ENCODE measurements at regions not wholly inside any gene's neighbourhood (a gene's known extent, or its start where the extent isn't known, plus 50 kb on each side); places are given as distances from the start of the nearest gene placed in this dataset.

DNA sequence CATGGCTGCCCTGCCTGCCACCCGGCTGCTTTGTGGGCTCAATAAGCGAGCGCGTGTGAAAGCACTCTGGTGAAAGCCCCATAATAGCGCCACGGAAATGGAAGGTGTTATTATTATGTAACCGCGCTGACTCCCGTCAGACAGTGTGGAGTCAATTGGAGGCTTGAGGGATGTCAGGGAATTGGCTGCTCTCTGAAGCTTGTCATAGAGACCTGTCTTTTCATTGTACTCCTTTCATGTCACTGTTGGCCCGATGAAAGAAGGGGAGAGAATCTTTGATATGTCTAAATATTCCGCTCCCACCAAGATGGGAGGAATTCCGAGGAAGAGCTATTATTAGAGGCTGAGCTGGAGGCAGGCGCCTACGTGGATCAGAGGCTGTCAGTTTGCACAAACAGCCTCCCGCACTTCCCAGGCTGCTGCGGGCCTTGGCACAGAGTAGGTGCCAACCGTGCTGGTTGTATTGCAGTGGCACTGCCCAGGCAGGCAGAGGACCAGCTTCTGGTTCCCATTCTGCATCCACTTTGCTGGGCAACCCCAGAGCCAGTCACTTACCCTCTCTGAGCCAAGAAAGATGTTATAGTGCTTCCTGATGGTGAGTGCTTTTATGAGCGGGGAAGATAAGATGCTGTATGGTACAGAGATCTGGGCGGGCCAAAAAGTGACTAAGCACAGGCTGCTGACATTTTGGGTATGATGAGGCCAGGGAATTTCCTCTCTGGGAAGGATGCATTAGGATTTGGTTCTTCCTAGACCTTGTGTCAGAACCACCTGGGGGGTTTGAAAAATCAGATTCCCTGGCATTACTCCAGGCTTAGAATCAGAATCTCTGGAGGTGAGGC, 151.4 kb downstream of the RPS24 start:
- TF ChIP-seq, protein P1, sequence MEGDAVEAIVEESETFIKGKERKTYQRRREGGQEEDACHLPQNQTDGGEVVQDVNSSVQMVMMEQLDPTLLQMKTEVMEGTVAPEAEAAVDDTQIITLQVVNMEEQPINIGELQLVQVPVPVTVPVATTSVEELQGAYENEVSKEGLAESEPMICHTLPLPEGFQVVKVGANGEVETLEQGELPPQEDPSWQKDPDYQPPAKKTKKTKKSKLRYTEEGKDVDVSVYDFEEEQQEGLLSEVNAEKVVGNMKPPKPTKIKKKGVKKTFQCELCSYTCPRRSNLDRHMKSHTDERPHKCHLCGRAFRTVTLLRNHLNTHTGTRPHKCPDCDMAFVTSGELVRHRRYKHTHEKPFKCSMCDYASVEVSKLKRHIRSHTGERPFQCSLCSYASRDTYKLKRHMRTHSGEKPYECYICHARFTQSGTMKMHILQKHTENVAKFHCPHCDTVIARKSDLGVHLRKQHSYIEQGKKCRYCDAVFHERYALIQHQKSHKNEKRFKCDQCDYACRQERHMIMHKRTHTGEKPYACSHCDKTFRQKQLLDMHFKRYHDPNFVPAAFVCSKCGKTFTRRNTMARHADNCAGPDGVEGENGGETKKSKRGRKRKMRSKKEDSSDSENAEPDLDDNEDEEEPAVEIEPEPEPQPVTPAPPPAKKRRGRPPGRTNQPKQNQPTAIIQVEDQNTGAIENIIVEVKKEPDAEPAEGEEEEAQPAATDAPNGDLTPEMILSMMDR (IDR thresholded peaks at IDR 0.05; ENCODE audit: low read depth, low read length, missing control alignments): no peak
- no peak overlapping the region for H3K4me3 ChIP-seq (replicated peaks; ENCODE audit: low read depth, low read length)
- no peak for DNase-seq (ENCODE audit: extremely low read depth, low read depth)

DNA sequence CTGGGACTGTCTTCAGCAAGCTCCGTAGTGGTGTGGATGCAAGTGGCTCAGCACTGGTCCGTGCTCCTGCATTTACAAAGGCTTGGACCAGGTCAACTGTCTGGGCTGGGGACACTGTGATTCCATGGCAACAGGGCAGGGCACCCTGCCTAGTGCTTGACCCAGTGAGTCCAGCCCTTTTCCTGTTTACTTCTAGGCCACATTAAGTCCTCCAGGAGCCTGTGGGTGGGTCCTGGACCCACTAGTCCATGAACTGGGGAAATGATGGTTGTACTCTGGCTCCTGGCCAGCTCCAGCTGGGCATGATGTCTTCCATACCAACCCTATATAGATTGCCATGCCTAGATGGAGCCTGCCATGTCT, 152.0 kb downstream of the RPS24 start:
- no peak overlapping the region for H3K4me3 ChIP-seq (replicated peaks; ENCODE audit: low read depth, low read length)
- DNase-seq (ENCODE audit: extremely low read depth, low read depth): no peak
- TF ChIP-seq, protein P1 (IDR thresholded peaks at IDR 0.05; ENCODE audit: low read depth, low read length, missing control alignments): no peak

DNA sequence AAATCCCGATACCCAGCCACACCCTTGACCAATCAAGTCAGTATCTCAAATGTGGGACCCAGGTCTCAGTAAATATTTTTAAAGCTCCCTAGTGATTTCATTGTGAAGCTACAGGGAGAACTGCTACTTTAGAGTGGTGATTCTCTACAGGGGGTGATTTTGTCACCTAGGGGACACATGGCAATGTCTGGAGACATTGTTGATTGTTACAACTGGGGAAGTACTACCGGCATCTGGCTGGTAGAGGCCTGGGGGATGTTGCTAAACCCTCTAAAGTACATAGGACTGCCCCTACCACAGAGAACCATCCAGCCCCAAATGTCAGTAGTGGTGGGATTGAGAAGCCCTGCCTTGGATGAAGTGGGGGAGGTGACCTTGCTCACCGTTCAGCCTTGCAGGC, 152.9 kb downstream of the RPS24 start:
- no peak overlapping the region for H3K4me3 ChIP-seq (replicated peaks; ENCODE audit: low read depth, low read length)
- TF ChIP-seq, protein P1 (IDR thresholded peaks at IDR 0.05; ENCODE audit: low read depth, low read length, missing control alignments): no peak
- no peak for DNase-seq (ENCODE audit: extremely low read depth, low read depth)

DNA sequence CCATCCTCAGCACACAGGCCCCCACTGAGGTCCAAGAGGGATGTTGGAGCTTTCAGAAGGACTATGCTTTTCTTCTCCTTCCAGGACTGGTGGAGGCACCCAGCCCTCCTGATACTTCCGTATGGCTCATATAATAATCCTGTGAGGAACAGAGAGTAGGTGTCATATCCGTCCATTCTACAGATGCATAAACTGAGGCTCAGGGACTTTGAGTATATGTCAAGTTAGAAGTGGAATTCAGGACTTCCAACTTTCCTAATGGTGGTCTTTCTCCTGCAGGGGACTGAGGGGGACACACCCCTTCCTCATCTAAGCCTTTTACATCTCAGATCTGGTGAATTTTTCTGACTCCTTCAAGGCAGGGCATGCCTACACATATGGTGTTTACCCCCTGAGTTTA, 153.7 kb downstream of the RPS24 start:
- TF ChIP-seq, protein P1 (IDR thresholded peaks at IDR 0.05; ENCODE audit: low read depth, low read length, missing control alignments): no peak
- DNase-seq (ENCODE audit: extremely low read depth, low read depth): no peak
- no peak overlapping the region for H3K4me3 ChIP-seq (replicated peaks; ENCODE audit: low read depth, low read length)

DNA sequence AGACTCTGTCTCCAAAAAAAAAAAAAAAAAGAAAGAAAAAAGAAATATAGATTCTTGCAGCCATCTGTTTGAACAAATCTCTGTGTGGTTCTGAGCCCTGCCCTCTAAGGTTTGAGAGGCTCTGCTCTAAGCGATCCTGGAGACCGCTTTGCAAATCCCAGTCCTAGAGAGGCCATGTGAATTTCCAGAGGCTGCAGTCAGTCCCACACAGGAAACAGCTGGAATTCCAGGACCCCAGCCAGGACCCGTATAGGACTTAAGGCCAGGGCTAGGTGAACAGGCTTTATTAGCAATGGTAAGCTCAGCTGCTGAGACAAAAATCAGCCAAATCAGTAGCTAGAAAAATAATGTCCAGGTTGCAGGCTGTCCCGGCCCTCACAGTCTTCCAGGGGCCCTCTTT, 154.8 kb downstream of the RPS24 start:
- no peak overlapping the region for H3K4me3 ChIP-seq (replicated peaks; ENCODE audit: low read depth, low read length)
- DNase-seq (ENCODE audit: extremely low read depth, low read depth): no peak
- TF ChIP-seq, protein P1 (IDR thresholded peaks at IDR 0.05; ENCODE audit: low read depth, low read length, missing control alignments): no peak

DNA sequence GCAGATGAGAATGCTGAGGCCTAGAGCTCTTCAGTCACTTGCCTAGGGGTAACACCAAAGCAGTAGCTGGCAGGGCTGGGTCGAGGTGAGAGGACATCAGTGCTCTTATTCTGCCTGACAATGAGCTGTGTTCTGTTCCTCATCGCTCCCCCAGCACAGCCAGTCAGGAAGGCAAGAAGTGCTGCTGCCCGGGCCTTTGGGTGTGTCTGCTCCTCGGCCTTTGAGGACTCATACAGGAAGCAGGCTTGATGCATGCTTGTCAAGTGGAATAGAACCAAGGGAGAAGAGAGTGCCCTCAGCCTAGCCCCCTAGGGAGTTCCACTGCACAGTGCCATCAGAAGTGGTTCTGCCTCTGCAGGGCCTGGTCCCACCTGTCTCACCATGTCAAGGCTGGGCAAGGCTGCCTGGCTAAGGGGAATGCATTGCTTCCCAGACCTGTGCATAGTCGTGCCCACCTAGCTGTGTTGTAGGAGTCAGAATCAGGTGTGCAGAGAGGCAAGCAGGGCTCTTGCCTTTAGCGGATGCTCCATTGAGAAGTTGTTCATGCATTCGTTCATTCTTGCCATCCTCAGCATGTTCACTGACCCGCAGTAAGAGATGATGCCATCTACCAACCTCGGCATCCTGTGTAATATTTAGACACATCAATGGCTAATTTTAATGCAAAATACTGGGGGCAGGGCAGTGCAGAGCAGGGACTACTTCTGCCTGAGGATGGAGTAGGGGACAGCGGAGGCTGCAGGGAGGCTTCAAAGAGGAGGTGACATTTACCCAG, 156.6 kb downstream of the RPS24 start:
- H3K4me3 ChIP-seq (replicated peaks; ENCODE audit: low read depth, low read length): no peak overlapping the region
- TF ChIP-seq, protein P1 (IDR thresholded peaks at IDR 0.05; ENCODE audit: low read depth, low read length, missing control alignments): no peak
- DNase-seq (ENCODE audit: extremely low read depth, low read depth): no peak
